Muscle layer of colon (tissue), 2 donors: ENCODE measurements at regions not wholly inside any gene's neighbourhood (a gene's known extent, or its start where the extent isn't known, plus 50 kb on each side); places are given as distances from the start of the nearest gene placed in this dataset.
"Not testable (repeated sequence)": the region's sequence is repeated elsewhere in the genome, so short reads cannot be mapped to it uniquely, and the experiment has no call there.

Experiments used
- H3K27ac ChIP-seq: one replicate; pipeline ENCODE4 v1.7.0; 2013; ENCODE audit warnings: low read depth, mild to moderate bottlenecking, low read length, moderate library complexity
- H3K27me3 ChIP-seq, 2 donors: one replicate each; pipeline ENCODE4 v1.7.0; 2013; ENCODE audit warnings: low read length in 2 of 2, mild to moderate bottlenecking in 2 of 2; ENCODE audit not compliant: insufficient read depth in 2 of 2, control insufficient read depth in 1 of 2
- H3K36me3 ChIP-seq: one replicate; pipeline ENCODE4 v1.7.0; 2013; ENCODE audit warnings: mild to moderate bottlenecking, low read length; ENCODE audit not compliant: insufficient read depth
- H3K4me1 ChIP-seq: one replicate; pipeline ENCODE4 v1.7.0; 2013; ENCODE audit warnings: mild to moderate bottlenecking, low read length; ENCODE audit not compliant: insufficient read depth
- H3K4me3 ChIP-seq, 2 donors: one replicate each; pipeline ENCODE4 v1.7.0; 2013; ENCODE audit warnings: low read length in 2 of 2, low read depth in 1 of 2, mild to moderate bottlenecking in 1 of 2, moderate library complexity in 1 of 2
- H3K9ac ChIP-seq: one replicate; pipeline ENCODE4 v1.7.0; 2013; ENCODE audit warnings: low read length
- H3K9me3 ChIP-seq: one replicate; pipeline ENCODE4 v1.7.0; 2013; ENCODE audit warnings: mild to moderate bottlenecking, low read length
- donor health status: abdominal sarcoma.
- donor health status: Adenocarcinoma of cecum.

DNA sequence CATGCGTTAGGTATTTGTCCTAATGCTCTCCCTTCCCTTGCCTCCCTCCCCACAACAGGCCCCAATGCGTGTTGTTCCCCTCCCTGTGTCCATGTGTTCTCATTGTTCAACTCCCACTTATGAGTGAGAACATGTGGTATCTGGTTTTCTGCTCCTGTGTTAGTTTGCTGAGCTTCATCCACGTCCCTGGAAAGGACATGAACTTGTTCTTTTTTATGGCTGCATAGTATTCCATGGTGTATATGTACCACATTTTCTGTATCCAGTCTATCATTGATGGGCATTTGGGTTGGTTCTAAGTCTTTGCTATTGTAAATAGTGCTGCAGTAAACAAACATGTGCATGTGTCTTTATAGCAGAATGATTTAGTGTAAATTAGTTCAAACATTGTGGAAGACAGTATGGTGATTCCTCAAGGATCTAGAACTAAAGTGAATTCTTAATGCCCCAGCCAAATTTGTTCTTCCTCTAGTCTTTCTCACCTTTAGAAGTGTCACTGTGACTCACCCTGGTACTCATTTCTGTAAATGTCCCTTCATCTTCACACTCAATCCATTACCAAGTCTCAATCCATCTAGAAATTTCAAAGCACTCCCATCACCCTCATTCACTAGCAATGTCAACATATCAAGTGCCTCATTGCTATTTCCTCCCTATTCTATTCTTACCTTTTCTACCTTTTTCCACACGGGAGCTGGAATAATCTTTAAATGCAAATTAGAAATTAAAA lies 123.9 kb downstream of the MREG start:
- H3K9me3 ChIP-seq, H3K36me3 ChIP-seq, H3K9ac ChIP-seq, H3K27ac ChIP-seq, H3K27me3 ChIP-seq, H3K4me3 ChIP-seq: not testable (repeated sequence)
- H3K4me1 ChIP-seq, result peaks cover 22% of the 10 kb centered on the region

DNA sequence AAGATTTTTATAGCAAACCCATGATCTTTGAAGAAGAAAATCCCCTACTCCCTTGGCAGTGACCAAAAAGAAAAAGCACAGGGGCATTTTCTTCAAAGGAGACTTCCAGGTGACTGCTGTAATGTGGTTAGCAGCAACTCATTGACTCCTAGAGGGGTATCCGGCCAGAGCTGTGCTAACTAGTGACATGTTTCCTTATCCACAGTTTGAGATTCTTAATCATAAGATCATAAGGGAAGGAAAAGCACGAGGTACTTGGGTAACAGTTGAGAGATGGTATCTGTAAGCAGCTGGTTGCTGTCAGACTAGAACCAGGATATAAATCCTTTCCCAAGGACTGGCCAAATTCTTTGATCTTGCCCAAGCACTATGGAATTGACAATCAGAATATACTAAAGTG lies 124.7 kb downstream of the MREG start:
- Histone ChIP-seq H3K4me3 (no peak overlapping the region), H3K9me3 (no peaks in the 10 kb centered on the region), H3K27ac (no peak overlapping the region), H3K9ac (no peak overlapping the region), H3K27me3 (no peaks in the 10 kb centered on the region), H3K4me1 (peaks cover 30% of the 10 kb centered on the region), H3K36me3 (no peaks in the 10 kb centered on the region)

DNA sequence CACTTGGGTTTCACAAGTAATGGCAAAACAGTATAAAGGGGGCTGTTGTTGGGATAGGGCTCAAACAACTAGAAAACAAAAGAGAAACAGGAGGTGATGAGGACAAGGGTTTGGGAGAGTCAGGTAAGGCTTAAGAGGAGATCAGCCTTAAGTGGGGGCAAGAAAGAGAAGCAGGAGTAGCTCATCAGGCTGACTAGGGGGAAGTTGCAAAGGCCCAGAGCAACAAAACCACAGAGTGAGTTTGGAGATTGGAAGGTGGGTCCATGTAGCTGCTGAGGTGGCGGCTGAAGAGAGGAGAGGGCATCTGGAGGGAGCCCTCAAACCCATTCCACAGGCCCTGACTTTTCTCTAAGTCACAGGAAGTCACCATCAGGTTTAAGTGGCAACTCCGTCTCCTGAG lies 126.0 kb downstream of the MREG start:
- H3K27me3 ChIP-seq, result no peaks in the 10 kb centered on the region
- H3K9ac ChIP-seq, result no peak overlapping the region
- H3K27ac ChIP-seq, result no peak overlapping the region
- no peak overlapping the region for H3K4me3 ChIP-seq
- no peaks in the 10 kb centered on the region for H3K9me3 ChIP-seq
- no peaks in the 10 kb centered on the region for H3K36me3 ChIP-seq
- peaks cover 33% of the 10 kb centered on the region for H3K4me1 ChIP-seq

DNA sequence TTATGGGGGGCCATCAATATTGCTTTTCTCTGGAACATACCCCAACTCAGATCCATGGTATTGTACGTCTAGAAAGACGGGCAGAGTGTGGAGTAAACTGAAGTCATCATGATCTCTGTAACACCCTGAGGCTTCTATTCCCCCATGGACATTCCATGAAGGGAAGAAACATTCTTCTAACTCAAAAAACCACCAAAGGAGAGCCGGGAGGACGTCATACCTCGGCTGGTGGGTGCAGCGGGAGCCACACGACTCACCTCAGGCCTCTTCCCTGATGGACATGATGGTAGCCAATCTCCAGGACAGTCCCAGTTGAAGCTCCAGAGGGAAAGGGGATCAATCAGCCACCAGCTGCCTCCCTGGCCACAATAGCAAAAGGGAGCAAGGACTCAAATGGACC lies 127.3 kb downstream of the MREG start:
- H3K4me1 ChIP-seq, result peaks cover 28% of the 10 kb centered on the region
- H3K36me3 ChIP-seq, result no peaks in the 10 kb centered on the region
- H3K27ac ChIP-seq, result no peak overlapping the region

DNA sequence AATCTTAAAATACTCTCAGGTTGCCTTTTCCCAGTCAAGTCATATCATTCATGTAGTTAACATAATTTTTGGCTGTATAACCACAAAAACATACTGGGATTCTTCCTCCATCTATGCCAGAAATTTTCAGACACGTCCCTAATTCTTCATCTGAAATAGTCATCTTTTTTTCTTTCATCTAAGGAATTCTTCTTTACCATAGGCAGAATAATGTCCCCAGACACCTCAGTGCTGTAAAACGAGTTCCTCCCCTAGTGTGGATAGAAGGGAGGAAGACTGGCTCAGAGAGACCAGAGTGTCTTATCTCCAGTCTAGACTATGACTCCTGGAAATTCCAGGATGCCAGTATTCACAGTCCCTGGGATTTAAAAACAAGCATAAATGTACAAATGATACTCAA lies 127.8 kb downstream of the MREG start:
- Histone ChIP-seq H3K9ac (no peak overlapping the region), H3K4me3 (no peak overlapping the region), H3K27me3 (no peaks in the 10 kb centered on the region), H3K4me1 (peaks cover 27% of the 10 kb centered on the region), H3K36me3 (no peaks in the 10 kb centered on the region), H3K9me3 (no peaks in the 10 kb centered on the region), H3K27ac (no peak overlapping the region)

More for the DNA sequence above, 127.3 kb downstream of the MREG start:
- Histone ChIP-seq H3K9ac (no peak overlapping the region), H3K27me3 (no peaks in the 10 kb centered on the region), H3K9me3 (no peaks in the 10 kb centered on the region), H3K4me3 (no peak overlapping the region)

DNA sequence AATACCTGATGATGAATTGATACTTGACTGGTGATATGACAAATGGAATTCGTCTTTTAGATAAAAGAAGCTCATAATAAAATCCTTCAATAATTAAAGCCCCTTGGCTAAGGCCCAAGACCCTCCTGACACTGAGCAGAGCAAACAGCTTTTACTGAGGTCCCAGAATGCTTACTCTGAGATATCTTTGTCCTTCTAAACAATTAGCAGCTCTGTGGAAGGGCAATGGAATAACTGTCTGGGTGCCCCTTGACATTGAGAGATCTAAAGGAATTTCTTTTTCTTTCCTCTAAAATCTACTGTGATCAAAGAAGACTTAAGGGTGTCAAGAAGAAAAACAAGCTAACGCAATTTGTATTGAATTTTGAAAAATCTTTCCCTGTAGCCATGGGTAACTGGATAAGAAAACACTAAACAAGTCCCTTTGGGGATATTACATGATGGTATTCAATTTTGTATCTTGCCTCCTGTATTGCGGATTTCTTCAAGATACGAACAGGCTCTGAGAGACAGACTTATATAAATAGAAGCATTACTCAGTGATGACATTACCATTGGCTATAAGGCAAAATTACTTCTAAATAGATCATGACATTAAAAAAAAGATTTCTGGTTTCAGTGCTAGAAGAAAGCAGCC lies 128.8 kb downstream of the MREG start:
- no peaks in the 10 kb centered on the region for H3K36me3 ChIP-seq
- no peak overlapping the region for H3K27ac ChIP-seq
- H3K4me3 ChIP-seq, result no peak overlapping the region
- no peak overlapping the region for H3K9ac ChIP-seq
- H3K4me1 ChIP-seq, result peaks cover 25% of the 10 kb centered on the region
- H3K9me3 ChIP-seq, result no peaks in the 10 kb centered on the region
- H3K27me3 ChIP-seq, result no peaks in the 10 kb centered on the region

DNA sequence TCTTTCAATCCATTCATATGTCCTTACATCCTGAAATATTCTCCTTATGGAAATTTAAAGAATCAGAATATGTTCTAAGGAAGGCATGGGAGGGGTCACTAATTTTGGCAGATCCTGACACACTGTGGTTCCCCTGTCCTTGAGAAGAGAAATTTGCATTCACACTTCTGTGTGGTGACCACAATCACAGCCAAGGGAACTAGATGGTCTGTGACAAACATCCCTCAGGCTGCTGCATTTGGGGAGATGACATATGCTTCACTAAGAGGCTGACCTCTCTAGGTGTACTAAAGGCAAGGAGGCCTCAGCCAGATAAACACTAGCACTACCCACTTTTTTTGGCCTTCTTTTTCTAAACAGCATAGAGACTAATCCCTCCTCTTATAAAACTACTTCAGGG lies 129.6 kb downstream of the MREG start:
- Histone ChIP-seq H3K36me3 (no peaks in the 10 kb centered on the region), H3K9me3 (no peaks in the 10 kb centered on the region), H3K27ac (no peak overlapping the region), H3K27me3 (no peaks in the 10 kb centered on the region), H3K4me1 (peaks cover 25% of the 10 kb centered on the region), H3K9ac (no peak overlapping the region), H3K4me3 (no peak overlapping the region)

DNA sequence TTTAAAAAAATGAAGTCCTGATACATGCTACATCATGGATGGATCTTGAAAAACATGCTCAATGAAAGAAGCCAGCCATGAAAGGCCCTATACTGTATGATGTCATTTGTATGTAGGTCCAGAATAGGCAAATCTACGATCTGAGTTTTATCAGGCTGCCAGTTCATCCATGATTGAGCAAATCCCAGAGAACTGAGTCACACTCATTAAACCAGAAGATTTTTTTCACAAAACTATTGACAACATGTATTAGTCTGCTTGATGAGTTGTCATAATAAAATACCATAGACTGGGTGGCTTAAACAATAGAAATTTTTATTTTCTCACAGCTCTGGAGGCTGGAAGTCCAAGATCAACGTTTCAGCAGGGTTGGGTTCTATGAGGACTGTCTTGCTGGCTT lies 130.7 kb downstream of the MREG start:
- no peak overlapping the region for H3K9ac ChIP-seq
- H3K27me3 ChIP-seq, result no peaks in the 10 kb centered on the region
- no peak overlapping the region for H3K4me3 ChIP-seq
- no peaks in the 10 kb centered on the region for H3K9me3 ChIP-seq
- peaks cover 19% of the 10 kb centered on the region for H3K4me1 ChIP-seq
- H3K36me3 ChIP-seq, result no peaks in the 10 kb centered on the region
- no peak overlapping the region for H3K27ac ChIP-seq

DNA sequence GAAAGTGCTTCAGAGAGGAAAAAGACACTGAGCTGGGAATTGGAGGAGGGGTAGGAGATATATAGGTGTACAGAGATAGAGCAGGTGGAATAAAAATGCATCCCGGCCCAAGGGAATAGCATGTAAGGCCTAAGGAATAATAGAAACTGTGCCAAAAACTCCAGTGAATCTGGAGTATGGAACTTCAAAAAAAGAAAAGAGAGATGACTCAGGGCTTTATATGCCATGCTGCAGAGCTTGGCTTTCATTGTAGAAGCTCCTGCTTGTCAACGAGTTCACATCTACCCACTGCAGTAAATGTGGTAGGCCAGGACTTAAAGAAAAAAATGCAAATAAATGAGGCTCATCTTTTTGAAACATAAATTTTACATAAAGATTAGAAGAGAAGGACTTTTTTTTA lies 131.8 kb downstream of the MREG start:
- no peak overlapping the region for H3K4me3 ChIP-seq
- no peak overlapping the region for H3K9ac ChIP-seq
- H3K27ac ChIP-seq, result no peak overlapping the region
- H3K27me3 ChIP-seq, result no peaks in the 10 kb centered on the region
- H3K9me3 ChIP-seq, result no peaks in the 10 kb centered on the region
- no peaks in the 10 kb centered on the region for H3K36me3 ChIP-seq
- peaks cover 19% of the 10 kb centered on the region for H3K4me1 ChIP-seq

DNA sequence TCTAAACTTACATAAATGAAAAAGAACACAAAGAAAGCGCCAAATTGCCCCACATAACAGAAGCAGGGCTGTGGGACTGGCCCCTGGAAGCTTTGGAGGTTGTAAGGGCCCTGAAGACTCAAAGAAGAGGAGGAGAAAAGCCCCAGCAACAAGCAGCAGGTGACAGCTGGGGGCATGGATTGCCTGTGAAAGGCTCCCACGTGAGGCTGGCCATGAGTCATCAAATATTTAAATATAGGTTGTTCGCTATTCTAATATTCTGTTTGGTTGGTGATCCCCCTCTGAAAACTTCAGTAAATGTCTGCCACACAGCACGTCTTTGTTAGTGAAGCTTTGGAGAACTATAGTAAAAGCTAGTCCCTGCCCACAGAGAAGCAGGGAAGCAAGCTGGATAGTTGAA lies 132.4 kb downstream of the MREG start:
- H3K4me1 ChIP-seq, result peaks cover 19% of the 10 kb centered on the region
- H3K36me3 ChIP-seq, result no peaks in the 10 kb centered on the region
- no peaks in the 10 kb centered on the region for H3K27me3 ChIP-seq
- H3K9ac ChIP-seq, result no peak overlapping the region
- H3K9me3 ChIP-seq, result no peaks in the 10 kb centered on the region
- no peak overlapping the region for H3K27ac ChIP-seq
- no peak overlapping the region for H3K4me3 ChIP-seq

DNA sequence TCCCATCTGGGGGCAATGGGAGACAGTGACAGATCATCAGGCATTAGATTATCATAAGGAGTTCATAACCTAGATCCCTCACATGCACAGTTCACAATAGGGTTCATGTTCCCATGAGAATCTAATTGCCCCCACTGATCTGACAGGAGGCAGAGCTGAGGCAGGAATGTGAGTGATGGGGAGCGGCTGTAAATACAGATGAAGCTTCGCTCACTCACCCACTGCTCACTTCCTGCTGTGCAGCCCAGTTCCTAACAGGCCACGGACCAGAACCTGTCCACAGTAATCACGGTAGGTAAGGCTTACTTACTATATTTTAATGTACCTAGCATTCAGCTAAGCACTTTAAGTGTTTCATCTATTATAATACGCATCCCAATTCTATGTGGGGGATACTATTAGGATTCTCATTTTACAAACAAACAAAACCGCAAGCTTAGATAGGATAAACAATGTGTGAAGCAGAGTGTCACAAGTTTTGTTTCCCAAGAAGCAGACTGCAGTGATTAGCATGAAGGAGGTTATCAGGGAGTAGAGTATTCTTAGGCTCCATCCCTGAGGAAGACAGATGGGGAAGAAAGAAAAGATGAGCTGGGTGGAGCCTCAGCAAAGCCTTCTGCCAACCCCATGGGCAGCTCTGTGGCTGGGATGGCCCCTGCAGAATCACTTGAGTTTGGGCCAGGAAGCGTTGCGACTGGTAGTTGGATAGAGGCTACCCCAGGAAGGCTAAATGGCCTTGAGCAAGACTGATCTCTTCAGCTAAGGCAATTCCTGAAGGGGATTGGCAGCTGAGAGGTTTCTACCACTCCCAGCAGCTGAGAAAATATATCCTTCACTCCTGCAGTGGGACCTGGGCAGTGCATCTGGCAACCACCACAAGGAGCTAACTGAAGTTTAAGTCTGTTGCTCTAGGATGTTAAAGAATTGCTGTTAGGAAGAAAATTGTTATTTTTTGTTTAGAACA lies 133.1 kb downstream of the MREG start:
- H3K36me3 ChIP-seq, result no peaks in the 10 kb centered on the region
- no peak overlapping the region for H3K4me3 ChIP-seq
- no peak overlapping the region for H3K27ac ChIP-seq
- H3K9me3 ChIP-seq, result no peaks in the 10 kb centered on the region
- no peaks in the 10 kb centered on the region for H3K27me3 ChIP-seq
- no peak overlapping the region for H3K9ac ChIP-seq
- peaks cover 19% of the 10 kb centered on the region for H3K4me1 ChIP-seq
